SK-N-SH treated with all-trans-retinoic acid at 6 μM for 48 hours (cell line): ENCODE measurements at regions not wholly inside any gene's neighbourhood (a gene's known extent, or its start where the extent isn't known, plus 50 kb on each side); places are given as distances from the start of the nearest gene placed in this dataset.

Experiments used
- ATAC-seq: fragments of 200-7000 bp; cut with Tn5 transposase; 3 replicates; pipeline ENCODE4 v1.9.1; 2020; ENCODE audit warnings: mild to moderate bottlenecking, moderate library complexity
- ARNTL ChIP-seq: fragments of 450-650 bp; formaldehyde crosslinking; IDR thresholded peaks from 2 replicates; pipeline ENCODE4 v1.5.0; 2020; ENCODE audit warnings: low read depth, mild to moderate bottlenecking, moderate library complexity, borderline replicate concordance
- BACH2 ChIP-seq: fragments of 250-450 bp; sonication (Bioruptor Pico); IDR thresholded peaks from 2 replicates; pipeline ENCODE4 v1.9.0; 2021; ENCODE audit warnings: mild to moderate bottlenecking, borderline replicate concordance
- CSDC2 ChIP-seq: fragments of 250-450 bp; sonication (Bioruptor Pico); IDR thresholded peaks from 2 replicates; pipeline ENCODE4 v1.5.0; 2020; ENCODE audit warnings: mild to moderate bottlenecking, moderate library complexity
- ESRRG ChIP-seq: fragments of 250-450 bp; sonication (Bioruptor Pico); IDR thresholded peaks from 2 replicates; pipeline ENCODE4 v1.6.1; 2021; ENCODE audit warnings: mild to moderate bottlenecking
- GLIS3 ChIP-seq: fragments of 250-450 bp; sonication (Bioruptor Pico); IDR thresholded peaks from 2 replicates; pipeline ENCODE4 v1.5.0; 2020; ENCODE audit warnings: mild to moderate bottlenecking, moderate library complexity
- ISL1 ChIP-seq: fragments of 250-450 bp; sonication (Bioruptor Pico); IDR thresholded peaks from 2 replicates; pipeline ENCODE4 v2.1.2; 2022; ENCODE audit warnings: mild to moderate bottlenecking, moderate library complexity
- OSR1 ChIP-seq: fragments of 250-450 bp; sonication (Bioruptor Pico); IDR thresholded peaks from 2 replicates; pipeline ENCODE4 v1.8.0; 2022; ENCODE audit warnings: moderate library complexity, mild to moderate bottlenecking, inconsistent platforms
- PPARA ChIP-seq: fragments of 250-450 bp; sonication (Bioruptor Pico); IDR thresholded peaks from 2 replicates; pipeline ENCODE4 v1.5.0; 2020; ENCODE audit warnings: mild to moderate bottlenecking, borderline replicate concordance
- RARB ChIP-seq: fragments of 250-450 bp; sonication (Bioruptor Pico); IDR thresholded peaks from 2 replicates; pipeline ENCODE4 v1.8.0; 2021; ENCODE audit warnings: mild to moderate bottlenecking, moderate library complexity
- SNAI2 ChIP-seq: fragments of 250-450 bp; sonication (Bioruptor Pico); IDR thresholded peaks from 2 replicates; pipeline ENCODE4 v1.5.0; 2020; ENCODE audit warnings: mild to moderate bottlenecking, moderate library complexity
- TOX ChIP-seq: fragments of 250-450 bp; sonication (Bioruptor Pico); IDR thresholded peaks from 2 replicates; pipeline ENCODE4 v1.8.0; 2021; ENCODE audit warnings: mild to moderate bottlenecking, moderate library complexity, borderline replicate concordance
- ZC3H10 ChIP-seq: fragments of 250-450 bp; sonication (Bioruptor Pico); IDR thresholded peaks from 2 replicates; pipeline ENCODE4 v1.5.1; 2021; ENCODE audit warnings: mild to moderate bottlenecking, moderate library complexity
- ZNF70 ChIP-seq: fragments of 450-650 bp; formaldehyde crosslinking; IDR thresholded peaks from 2 replicates; pipeline ENCODE4 v1.5.0; 2020; ENCODE audit warnings: mild to moderate bottlenecking, moderate library complexity
- ZNF8 ChIP-seq: fragments of 450-650 bp; formaldehyde crosslinking; IDR thresholded peaks from 2 replicates; pipeline ENCODE4 v1.5.0; 2020; ENCODE audit warnings: mild to moderate bottlenecking, moderate library complexity
- TF ChIP-seq, protein P1 (sequence below): fragments of 250-450 bp; sonication (Bioruptor Pico); IDR thresholded peaks from 2 replicates; pipeline ENCODE4 v1.5.1; 2021; ENCODE audit warnings: mild to moderate bottlenecking, moderate library complexity
- TF ChIP-seq, protein P2 (sequence below): fragments of 250-450 bp; sonication (Bioruptor Pico); IDR thresholded peaks from 2 replicates; pipeline ENCODE4 v1.5.0; 2020; ENCODE audit warnings: mild to moderate bottlenecking, moderate library complexity
- TF ChIP-seq, protein P3 (sequence below): fragments of 250-450 bp; sonication (Bioruptor Pico); IDR thresholded peaks from 2 replicates; pipeline ENCODE4 v1.5.1; 2020; ENCODE audit warnings: low read depth, mild to moderate bottlenecking, moderate library complexity
- TF ChIP-seq, protein P4 (sequence below): fragments of 250-450 bp; sonication (Bioruptor Pico); IDR thresholded peaks from 2 replicates; pipeline ENCODE4 v1.8.0; 2021; ENCODE audit warnings: low read depth, mild to moderate bottlenecking, moderate library complexity, borderline replicate concordance

DNA sequence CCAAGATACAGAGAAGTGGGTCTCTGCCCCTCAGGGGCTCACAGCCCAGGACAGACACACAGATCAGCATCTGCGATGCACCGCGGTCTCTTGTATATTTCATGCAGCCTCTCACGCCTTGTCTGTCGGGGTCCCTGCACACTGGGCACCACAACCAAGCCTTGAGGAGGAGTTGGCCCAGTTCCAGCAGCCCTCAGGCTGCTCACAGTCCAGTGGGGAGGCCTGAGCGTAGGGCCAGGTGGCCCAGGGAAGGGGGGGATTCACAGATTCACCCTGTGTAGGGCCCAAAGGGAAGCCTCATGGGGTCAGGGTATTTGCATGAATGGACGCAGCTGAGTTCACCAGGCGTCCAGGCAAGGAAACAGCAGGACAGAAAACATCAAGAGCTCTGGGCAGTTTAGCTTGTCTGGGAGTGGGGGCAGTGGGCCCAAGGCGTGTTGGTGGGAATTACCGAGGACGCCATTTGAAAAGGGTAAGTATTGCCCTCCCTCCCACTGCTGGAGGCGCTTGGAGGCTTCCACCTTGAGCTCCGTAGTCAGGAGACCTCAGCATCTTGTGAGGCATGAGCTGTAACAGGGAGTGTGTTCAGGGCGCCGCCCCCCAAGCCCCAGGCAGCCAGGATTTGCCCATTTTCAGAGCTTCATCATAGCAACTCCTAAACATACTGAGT lies 129.1 kb upstream of the CHST15 start (continued):
- TF ChIP-seq, protein P1, sequence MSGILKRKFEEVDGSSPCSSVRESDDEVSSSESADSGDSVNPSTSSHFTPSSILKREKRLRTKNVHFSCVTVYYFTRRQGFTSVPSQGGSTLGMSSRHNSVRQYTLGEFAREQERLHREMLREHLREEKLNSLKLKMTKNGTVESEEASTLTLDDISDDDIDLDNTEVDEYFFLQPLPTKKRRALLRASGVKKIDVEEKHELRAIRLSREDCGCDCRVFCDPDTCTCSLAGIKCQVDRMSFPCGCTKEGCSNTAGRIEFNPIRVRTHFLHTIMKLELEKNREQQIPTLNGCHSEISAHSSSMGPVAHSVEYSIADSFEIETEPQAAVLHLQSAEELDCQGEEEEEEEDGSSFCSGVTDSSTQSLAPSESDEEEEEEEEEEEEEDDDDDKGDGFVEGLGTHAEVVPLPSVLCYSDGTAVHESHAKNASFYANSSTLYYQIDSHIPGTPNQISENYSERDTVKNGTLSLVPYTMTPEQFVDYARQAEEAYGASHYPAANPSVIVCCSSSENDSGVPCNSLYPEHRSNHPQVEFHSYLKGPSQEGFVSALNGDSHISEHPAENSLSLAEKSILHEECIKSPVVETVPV (CRISPR knock-in tag): no peak
- TF ChIP-seq TOX (CRISPR knock-in tag): no peak

DNA sequence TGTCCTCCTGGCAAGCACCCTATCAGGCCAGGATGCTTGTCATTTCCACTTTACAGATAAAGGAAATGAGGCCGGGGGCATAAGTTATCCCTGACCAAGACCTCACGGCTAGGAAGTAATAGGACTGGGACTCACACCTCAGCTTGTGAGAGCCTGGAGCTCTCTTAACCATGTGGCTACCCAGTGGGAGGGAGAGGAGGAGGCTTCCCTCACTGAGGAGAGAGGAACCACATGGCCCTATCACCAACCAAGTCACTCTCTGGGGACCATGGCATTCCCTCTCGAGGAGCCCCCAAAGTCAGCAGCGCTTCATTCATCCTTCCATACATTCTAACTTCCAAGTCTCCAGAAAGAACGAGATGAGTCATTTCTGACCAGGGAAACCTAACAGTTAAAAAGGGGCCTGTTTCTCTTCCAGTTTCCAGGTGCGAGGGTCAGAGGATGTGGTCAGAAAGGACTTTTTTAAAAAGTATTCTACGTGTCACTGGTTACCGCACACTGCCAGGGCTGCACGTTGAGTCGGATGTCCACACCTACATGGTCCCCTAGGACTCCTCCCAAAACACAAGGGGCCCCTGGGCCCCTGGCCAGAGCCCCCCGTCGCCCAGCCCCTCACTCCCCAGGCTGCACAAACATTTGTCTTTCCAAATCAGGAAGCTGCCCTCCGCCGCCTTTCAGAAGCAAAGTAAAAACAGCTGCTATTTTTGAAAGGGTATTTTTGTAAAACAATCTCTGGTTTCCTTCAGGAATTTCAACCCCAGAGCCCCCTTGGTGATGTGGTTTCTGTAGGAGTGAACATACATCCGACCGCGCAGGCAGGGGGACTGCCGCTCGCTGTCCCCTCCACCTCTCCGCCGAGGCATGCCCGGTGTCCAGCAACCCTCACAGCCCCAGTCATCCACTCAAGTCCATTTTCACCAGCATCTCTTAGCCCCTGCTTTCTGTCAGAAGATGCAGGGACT lies 128.2 kb upstream of the CHST15 start:
- TF ChIP-seq RARB (CRISPR knock-in tag) (no peak), ARNTL (CRISPR knock-in tag) (no peak), TOX (CRISPR knock-in tag) (no peak), CSDC2 (CRISPR knock-in tag) (no peak), BACH2 (CRISPR knock-in tag) (no peak), ESRRG (no peak), GLIS3 (CRISPR knock-in tag) (no peak), OSR1 (CRISPR knock-in tag) (no peak), SNAI2 (CRISPR knock-in tag) (no peak), ZC3H10 (CRISPR knock-in tag) (no peak), ZNF70 (no peak), PPARA (CRISPR knock-in tag) (no peak)
- TF ChIP-seq, protein P2, sequence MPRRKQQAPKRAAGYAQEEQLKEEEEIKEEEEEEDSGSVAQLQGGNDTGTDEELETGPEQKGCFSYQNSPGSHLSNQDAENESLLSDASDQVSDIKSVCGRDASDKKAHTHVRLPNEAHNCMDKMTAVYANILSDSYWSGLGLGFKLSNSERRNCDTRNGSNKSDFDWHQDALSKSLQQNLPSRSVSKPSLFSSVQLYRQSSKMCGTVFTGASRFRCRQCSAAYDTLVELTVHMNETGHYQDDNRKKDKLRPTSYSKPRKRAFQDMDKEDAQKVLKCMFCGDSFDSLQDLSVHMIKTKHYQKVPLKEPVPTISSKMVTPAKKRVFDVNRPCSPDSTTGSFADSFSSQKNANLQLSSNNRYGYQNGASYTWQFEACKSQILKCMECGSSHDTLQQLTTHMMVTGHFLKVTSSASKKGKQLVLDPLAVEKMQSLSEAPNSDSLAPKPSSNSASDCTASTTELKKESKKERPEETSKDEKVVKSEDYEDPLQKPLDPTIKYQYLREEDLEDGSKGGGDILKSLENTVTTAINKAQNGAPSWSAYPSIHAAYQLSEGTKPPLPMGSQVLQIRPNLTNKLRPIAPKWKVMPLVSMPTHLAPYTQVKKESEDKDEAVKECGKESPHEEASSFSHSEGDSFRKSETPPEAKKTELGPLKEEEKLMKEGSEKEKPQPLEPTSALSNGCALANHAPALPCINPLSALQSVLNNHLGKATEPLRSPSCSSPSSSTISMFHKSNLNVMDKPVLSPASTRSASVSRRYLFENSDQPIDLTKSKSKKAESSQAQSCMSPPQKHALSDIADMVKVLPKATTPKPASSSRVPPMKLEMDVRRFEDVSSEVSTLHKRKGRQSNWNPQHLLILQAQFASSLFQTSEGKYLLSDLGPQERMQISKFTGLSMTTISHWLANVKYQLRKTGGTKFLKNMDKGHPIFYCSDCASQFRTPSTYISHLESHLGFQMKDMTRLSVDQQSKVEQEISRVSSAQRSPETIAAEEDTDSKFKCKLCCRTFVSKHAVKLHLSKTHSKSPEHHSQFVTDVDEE: no peak
- TF ChIP-seq, protein P1 (CRISPR knock-in tag): no peak
- TF ChIP-seq, protein P3, sequence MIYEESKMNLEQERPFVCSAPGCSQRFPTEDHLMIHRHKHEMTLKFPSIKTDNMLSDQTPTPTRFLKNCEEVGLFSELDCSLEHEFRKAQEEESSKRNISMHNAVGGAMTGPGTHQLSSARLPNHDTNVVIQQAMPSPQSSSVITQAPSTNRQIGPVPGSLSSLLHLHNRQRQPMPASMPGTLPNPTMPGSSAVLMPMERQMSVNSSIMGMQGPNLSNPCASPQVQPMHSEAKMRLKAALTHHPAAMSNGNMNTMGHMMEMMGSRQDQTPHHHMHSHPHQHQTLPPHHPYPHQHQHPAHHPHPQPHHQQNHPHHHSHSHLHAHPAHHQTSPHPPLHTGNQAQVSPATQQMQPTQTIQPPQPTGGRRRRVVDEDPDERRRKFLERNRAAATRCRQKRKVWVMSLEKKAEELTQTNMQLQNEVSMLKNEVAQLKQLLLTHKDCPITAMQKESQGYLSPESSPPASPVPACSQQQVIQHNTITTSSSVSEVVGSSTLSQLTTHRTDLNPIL (CRISPR knock-in tag): no peak
- no peak for ATAC-seq

DNA sequence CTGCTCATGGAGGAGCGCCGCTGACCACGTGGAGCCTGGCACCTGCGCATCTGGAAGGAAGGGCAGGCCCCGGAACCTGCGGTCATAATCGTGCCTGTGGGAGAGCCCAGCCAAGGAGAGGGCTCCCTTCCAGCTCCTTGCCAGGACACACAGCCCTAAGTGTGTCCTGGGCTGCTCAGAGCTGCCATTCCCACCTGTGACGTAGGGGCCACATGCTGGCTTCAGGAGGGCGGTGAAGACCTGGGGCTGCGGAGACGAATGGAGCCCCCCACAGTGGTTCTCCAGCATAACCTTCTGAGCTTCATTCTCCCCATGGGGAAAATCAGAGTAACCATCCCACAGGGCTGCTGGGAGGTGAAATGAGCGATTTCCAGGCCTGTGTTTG lies 127.6 kb upstream of the CHST15 start:
- ATAC-seq: no peak
- no peak for TF ChIP-seq ZNF70
- no peak for TF ChIP-seq ARNTL (CRISPR knock-in tag)
- no peak for TF ChIP-seq RARB (CRISPR knock-in tag)
- no peak for TF ChIP-seq SNAI2 (CRISPR knock-in tag)
- TF ChIP-seq, protein P4, sequence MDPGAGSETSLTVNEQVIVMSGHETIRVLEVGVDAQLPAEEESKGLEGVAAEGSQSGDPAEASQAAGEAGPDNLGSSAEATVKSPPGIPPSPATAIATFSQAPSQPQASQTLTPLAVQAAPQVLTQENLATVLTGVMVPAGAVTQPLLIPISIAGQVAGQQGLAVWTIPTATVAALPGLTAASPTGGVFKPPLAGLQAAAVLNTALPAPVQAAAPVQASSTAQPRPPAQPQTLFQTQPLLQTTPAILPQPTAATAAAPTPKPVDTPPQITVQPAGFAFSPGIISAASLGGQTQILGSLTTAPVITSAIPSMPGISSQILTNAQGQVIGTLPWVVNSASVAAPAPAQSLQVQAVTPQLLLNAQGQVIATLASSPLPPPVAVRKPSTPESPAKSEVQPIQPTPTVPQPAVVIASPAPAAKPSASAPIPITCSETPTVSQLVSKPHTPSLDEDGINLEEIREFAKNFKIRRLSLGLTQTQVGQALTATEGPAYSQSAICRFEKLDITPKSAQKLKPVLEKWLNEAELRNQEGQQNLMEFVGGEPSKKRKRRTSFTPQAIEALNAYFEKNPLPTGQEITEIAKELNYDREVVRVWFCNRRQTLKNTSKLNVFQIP (CRISPR knock-in tag): no peak
- TF ChIP-seq ZC3H10 (CRISPR knock-in tag): no peak
- TF ChIP-seq OSR1 (CRISPR knock-in tag): no peak
- no peak for TF ChIP-seq ZNF8 (CRISPR knock-in tag)
- TF ChIP-seq, protein P1 (CRISPR knock-in tag): no peak
- TF ChIP-seq ISL1 (CRISPR knock-in tag): no peak
- no peak for TF ChIP-seq CSDC2 (CRISPR knock-in tag)
- TF ChIP-seq GLIS3 (CRISPR knock-in tag): no peak
- TF ChIP-seq, all 23 proteins: peak for 0
